NCI-H1694 (cell line): ENCODE measurements at regions not wholly inside any gene's neighbourhood (a gene's known extent, or its start where the extent isn't known, plus 50 kb on each side); places are given as distances from the start of the nearest gene placed in this dataset.
"Not testable (repeated sequence)": the region's sequence is repeated elsewhere in the genome, so short reads cannot be mapped to it uniquely, and the experiment has no call there.

ENCODE experiments used
- DNase-seq: peaks from one replicate; lab custom pipeline; 2025; lab: John Stamatoyannopoulos, UW

DNA sequence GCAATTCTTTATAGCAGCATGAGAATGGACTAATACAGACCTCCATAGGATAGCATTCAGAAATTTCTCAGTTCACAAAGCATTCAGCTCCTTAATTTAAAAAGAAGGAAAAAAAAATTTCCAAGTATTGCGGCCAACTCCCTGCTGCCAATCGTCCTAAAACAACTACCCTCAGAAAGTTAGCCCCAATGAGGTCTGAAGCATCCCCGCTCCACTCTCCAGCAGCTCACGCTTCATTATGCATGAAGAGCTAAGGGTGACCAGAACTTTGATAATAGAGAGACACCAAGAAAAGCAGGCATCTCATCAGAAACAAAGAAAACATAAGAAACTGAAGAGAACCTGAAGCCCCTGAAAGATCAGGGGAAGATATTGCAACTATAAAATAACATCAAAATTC lies 172.8 kb upstream of the NUDT4 start:
- DNase-seq: no peak

DNA sequence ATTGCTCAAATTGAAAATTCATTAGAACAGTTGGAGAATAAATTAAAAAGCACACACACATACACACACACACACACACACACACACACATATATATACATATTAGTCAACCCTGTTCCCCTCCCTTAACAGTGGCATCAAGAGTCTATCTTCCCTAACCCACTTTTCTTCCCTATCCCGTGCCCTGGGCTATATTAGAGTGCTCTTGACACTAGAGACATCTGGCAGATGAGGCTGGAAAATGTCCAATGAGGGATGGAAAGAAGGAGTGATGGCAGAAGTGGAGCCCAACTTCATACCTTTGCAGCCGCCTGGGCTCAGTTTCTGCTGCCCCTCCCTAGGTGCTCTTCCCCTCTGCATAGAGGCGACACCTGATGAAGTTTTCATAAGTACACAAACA lies 172.4 kb upstream of the NUDT4 start:
- no peak for DNase-seq

DNA sequence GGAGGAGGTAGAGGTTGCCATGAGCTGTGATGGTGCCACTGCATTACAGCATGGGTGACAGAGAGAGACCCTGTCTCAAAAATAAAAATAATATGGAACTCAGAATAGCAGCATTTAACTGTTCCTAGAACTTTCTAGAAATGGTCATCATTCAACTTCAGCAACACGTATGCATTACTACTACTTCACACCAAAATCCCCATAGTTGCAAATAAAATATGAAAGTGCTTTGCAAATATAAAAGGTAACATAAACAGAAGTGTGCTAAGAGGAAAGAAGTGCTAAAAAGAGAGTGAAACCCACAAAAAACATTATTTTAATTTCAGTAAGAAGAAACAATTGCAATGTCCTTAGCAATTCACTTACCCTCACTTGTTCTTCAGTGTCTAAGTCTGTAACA lies 169.7 kb upstream of the NUDT4 start:
- no peak for DNase-seq

DNA sequence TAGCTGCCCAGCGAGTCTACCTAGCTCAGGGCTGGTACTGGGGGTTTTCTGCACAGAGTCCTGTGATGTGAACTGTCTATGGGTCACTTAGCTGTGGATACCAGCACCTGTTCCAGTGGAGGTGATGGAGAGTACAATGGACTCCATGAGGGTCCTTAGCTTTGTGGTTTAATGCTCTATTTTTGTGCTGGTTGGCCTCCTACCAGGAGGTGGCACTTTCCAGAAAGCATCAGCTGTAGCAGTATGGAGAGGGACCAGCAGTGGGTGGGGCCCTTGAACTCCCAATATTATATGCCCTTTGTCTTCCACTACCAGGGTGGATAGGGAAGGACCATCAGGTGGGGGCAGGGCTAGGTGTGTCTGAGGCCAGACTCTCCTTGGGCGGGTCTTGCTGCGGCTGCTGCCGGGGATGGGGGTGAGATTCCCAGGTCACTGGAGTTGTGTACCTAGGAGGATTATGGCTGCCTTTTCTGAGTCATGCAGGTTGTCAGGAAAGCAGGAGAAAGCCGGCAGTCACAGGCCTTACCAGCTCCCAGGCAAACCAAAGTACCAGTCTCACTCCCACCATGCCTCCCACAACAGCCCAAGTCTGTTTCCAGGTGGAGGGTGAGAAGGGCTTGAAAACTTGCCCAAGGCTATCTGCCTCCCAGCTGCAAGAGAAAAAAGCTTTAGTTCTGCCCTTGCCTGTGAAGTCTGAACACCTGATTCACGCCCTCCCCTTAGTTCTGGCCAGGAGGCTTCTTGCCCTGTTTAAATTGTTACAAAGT lies 163.0 kb upstream of the NUDT4 start:
- DNase-seq: no peak

DNA sequence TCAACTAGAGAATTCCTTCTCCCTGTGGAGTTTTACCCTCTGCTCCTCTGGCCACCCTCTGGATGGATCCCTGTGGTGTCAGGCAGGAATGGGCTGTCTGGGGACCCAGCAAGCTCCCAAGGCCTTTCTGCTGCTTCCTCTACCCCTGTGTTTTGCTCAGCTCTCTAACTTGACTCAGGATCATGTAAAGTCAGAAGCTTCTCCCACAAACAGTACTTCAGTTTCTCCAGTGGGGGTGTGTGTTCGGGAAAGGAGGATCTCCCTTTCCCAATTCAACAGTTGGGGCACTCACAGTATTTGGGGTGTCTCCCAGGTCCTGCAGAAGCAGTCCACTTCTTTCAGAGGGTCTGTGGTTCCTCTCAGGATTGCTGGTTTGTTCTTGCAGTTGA lies 162.4 kb upstream of the NUDT4 start:
- DNase-seq: no peak

DNA sequence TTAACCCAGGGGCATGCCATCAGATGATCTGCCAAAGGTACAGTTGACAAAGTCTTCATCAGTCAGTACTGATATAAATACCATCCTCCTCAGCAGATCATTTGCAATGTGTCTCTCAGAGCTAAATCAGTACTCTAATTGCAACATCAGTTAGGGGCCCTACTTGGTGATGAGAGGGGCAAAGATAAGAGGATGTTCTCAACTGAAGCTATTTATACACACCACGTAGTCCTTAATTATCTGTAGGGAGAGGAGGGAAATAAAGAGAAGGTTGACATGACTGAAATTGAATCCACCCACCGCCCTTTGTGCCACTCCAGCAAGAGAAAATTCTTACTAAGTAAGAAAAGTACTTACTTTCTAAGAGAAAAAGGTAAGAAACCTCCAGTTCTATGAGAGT lies 157.8 kb upstream of the NUDT4 start:
- no peak for DNase-seq

DNA sequence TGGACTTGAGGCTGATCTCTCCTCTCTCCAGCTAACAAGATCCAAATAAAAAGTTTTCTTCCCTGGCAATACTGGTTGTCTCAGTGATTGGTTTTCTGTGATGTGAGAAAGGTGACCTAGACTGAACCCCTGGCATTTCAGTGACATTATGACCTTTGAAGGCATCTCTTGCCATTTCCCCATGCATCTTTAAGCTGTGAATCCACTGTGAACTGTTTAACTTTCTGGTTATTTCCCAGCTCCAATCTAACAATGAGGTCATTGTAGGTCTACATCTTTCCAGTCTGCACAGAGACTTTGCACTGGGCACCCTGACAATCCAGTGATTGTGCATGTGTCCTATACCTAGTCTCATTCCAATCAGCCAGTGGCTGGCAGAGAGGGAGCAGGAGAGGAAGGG lies 155.9 kb upstream of the NUDT4 start:
- DNase-seq: no peak

DNA sequence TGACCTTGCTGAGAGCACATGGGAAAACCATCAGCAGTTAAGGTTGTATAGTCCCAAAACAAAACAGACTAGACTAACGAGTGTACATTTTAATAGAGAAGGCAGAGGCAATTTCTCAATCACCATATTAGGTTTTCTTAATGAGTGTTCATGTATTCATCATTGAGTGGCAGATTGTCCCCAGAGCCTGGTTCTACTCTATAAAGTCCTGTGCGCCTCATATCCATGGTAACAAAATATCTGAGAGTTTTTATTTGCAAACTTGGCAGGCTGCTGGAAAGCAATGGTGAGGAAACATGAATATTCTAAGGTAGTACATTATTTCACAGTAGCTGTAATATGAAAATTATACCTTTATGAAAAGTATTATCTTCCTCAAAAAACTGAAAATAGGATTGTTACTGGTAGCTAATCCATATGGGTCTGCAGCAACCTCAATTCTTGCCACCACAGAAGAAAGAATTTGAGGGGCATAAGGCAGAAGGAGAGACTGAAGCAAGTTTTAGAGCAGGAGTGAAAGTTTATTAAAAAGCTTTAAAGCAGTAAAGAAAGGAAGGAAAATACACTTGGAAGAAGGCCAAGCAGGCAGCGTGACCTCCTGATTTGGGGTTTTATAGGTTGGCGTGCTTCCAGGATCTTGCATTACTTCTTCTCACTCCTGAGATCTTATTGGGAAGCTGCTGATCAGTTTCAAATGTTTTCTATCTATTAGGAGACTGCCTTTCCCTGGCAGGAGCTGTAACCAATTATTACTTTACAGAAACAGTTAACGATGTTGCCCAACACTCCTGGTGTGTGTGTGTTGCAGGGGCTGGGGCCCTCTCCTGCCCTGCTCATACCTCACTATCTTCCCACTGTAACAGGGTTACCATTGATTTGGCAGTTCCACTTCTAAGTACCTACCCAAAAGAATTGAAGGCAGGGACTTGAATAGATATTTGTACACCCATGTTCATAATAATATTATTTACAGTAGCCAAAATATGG lies 154.0 kb upstream of the NUDT4 start:
- peak; percentile 21 for DNase-seq

DNA sequence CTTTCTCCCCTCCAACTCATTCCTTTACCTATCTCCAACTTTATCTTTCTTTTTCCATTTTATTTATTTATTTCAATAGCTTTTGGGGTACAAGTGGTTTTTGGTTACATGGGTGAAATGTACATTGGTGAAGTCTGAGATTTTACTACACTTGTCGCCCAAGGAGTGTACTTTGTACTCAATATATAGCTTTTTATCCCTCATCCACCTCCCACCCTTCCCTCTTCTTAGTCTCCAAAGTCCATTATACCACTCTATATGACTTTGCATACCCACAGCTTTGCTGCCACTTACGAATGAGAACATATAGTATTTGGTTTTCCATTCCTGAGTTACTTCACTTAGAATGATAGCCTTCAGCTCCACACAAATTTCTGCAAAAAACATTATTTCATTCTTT lies 152.6 kb upstream of the NUDT4 start:
- DNase-seq: no peak

DNA sequence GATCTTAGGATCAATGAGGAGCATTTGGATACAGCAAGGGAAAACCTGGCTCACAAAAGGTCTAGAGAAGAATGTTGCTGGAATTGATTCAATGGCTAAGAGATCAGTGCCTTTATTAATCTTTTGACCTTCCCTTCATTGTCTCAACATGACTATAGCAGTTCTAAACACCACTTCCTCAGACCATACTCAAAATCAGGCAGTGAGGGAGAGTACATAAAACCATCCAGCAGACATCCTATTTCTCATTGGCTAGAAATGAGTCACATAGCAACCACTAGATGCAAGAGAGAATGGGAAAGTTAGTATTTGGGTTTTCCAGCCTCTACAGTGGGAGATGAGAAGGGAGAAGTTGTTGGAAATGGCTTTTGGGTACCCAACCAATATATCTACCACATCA lies 151.4 kb upstream of the NUDT4 start:
- no peak for DNase-seq

DNA sequence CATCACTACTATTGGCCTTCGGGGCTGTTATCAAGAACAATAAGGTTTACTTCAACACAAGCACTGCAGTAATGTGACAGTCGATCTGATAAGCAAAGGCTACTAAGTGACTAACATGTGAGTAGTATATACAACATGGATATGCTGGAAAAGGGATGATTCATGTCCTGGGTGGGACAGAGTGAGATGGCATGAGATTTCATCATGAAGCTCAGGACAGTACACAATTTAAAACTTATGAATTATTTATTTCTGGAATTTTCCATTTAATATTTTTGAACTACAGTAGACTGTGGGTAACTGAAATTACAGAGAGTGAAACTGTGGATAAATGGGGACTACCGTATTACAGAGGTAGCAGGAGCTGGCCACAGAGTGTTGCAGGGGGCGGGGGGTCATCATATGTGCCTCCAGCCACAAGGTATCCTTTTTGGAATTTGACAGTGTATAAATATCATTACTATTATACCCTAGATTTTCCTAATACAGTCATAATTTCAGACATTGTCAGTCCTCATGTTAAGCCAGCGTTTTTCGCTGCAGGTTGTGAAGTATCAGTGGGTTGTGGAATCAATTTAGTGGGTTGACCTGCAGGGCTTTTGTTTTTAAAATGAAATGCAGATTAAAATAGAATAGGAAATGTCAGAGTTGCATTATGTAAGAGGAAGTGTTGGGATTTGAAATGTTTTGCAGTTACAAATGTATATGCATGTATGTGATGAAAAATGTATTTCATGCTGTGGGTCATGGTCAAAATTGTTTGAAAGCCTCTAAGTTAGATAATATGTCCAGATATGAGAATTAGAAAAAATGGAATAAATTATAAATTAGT lies 148.0 kb upstream of the NUDT4 start:
- DNase-seq: no peak

DNA sequence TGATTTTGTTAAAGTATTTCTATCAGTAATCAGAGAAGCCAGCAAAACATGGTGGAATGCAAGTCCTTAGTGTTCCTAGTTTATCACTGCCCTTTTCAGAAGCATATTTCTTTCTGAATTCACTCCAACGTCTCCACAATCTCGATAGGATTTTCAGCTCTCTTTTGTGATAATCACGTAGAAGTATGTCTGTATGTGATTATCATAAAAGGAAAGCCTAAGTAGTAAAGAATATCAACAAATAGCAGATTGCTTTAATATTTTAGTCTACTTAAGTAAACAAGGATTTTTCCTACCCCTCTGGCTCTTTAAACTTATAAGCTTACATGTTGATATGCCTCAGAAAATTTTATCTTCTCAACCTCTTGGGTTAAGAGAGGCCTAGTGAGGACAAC lies 147.4 kb upstream of the NUDT4 start:
- DNase-seq: no peak

DNA sequence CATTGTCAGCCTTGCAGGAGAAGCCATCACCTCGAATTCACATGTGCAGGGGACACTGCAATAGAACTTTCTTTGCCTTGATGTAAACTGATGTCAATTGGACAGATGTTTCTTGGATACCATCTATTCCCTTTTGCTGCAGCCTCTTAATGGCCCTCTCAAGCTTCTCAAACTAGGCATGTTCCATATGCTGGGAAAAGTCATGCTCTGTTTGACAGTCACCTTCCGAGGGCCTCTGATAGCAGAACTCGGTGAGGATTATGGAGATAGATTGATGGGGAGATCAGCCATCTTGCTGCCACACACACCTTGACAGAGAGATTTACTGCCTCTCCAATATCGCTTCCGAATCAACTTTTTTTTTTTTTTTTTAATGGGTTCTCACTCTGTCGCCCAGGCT lies 145.8 kb upstream of the NUDT4 start:
- no peak for DNase-seq

DNA sequence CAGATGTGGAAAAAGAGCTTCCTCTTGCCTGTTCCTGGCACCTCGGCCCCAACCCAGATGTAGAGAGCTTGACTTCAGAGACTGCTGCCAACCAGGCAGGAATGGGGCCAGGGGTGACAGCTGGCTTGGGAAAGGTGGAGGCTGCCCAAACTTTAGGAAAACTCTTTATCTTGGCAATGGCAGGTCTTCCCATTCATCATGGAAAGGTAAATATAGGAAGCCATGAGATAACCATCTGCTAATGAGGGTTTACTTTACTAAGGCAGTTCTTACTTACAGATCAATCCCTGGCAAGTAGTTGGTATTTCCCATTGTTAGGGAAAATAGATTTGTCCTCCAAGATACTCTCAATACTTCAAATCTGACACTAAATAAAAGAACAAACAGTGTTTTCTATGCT lies 143.1 kb upstream of the NUDT4 start:
- DNase-seq: peak; percentile 33

DNA sequence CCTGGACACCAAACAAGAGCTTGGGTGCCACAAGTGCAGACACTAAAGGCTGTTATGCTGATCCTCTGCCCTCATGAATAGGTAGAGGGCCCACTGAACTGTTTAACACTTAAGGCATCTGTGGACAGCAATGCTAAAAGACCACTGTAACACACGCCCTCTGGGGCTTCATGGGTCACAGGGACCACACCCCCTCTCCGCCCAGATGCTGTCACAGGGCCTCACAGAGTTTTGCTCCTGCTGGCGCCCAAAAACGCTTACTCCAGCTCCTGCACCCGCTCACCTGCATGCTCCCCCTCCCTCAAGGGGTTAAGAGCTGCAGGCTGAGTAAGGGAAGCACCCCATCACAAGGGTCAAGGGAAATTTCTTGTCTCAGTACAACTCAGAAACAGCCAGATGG lies 141.8 kb upstream of the NUDT4 start:
- DNase-seq: no peak

DNA sequence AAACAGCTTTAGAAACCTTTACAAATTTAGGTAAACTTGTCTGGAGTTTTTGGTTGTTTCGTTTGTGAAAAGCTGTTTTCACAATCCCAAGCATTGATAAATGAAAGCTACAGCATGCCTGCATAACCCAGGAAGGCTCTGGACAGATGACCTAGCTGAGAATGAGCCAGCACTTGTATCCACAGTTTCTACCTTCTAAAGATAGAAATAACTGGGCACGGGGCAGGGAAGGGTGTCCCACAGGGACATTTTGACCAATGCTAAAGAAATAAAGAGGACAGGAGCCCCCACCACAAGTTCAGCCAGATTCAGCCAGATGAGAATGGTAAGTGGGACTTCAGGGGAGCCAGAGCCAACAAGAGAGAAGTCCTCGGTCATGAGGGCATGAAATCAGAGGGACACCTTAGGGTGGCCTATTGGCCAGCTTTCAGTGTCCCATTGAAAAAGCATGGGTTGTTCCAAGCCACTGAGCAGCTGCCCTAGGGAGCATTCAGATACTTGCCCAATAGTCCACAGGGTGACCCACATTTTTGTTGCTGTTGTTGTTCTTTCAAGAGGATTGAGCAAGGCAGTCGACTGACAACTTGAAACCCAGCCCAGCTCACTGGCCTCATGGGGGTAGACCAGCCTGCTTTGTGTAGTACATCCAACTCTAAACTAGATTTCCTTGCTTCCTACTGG lies 140.3 kb upstream of the NUDT4 start:
- no peak for DNase-seq

DNA sequence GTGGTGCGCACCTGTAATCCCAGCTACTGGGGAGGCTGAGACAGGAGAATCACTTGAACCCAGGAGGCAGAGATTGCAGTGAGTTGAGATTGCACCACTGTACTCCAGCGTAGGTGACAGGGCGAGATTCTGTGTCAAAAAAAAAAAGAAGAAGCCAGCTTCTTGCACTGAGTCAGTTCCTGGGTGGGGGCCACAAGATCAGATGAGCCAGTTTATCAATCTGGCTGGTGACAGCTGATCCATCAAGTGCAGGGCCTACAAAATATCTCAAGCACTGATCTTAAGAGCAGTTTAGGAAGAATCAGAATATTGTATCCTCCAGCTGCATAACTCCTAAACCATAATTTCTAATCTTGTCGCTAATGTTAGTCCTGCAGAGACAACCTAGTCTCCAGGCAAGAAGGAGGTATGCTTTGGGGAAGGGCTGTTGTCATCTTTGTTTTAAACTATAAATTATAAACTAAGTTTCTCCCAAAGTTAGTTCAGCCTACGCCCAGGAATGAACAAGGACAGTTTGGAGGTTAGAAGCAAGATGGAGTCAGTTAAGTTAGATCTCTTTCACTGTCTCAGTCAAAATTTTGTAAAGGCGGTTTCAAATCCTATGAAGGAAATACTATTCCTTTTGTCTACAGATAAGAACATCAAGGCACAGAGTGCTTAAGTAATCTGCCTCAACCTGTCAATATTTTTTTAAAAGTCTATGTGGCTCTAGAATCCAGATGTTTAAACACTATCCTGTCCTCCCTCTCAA lies 139.0 kb upstream of the NUDT4 start:
- not testable (repeated sequence) for DNase-seq

DNA sequence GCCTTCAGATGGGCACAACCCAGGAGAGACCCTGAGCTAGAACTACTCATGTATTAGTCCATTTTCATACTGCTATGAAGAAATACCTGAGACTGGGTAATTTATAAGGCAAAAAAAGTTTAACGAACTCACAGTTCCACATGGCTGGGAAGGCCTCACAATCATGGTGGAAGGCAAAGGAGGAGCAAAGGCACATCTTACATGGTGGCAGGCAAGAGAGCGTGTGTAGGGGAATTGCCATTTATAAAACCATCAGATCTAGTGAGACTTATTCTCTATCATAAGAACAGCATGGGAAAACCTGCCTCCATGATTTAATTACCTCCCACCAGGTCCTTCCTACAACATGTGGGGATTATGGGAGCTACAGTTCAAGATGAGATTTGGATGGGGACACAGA lies 137.9 kb upstream of the NUDT4 start:
- DNase-seq: not testable (repeated sequence)

DNA sequence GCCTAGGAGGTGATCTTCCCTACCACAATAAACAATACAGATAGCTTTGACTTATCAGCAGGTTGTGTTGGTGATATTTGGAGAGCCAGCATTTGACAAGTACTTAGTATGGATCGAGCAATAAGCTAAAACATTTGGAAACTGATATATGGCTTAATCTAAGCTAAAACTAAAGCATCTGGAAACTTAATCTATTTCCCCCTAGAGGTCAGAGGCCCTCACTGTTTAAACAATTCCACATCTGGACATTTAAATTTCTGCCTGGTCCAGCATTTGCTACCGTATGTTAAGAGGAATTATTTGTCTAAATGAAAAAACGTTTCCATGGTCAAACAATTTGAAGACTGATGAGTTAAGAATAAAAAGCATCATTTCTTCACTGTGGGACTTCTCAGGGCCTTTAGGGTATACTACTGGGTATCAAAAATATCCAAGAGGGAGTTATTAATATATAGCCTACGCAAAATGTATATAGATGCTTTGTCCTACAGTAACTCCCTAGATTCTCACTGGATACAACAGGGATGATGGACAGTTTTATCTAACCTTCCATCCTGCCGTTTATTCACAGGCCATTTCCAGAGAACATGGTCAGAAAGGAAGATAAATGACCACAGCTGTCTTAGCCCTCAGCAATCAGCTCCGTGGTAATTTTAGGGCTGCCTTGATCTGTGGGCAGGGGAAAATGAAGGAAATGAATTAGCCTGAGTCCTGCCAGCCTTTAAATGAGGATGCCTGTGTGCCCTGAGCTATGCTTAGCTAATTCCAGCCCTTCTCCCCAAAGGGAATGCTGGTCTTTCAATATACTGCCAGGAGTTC lies 135.4 kb upstream of the NUDT4 start:
- DNase-seq: no peak

DNA sequence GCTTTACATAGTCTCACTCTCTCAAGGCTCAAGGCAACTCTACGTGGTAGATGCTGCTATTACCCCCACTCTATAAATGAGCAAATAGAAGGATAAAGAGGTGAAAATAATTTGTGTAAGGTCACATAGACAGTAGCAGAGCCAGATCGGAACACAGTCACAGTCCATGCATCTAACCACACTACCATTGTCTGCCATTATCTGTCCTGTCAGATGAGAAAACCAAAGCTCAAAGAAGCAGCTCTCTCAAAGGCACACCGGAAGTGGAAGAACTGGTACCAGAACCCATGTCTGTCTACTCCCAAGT lies 134.4 kb upstream of the NUDT4 start:
- DNase-seq: no peak
